Omental fat pad (tissue), 3 donors: ENCODE measurements at regions not wholly inside any gene's neighbourhood (a gene's known extent, or its start where the extent isn't known, plus 50 kb on each side); places are given as distances from the start of the nearest gene placed in this dataset.
"Not testable (repeated sequence)": the region's sequence is repeated elsewhere in the genome, so short reads cannot be mapped to it uniquely, and the experiment has no call there.

Experiments used
- ATAC-seq: fragments of 150-250 bp; one replicate; pipeline ENCODE4 v1.9.1; 2016; ENCODE audit warnings: mild to moderate bottlenecking, moderate library complexity; ENCODE audit not compliant: low FRiP score
- DNase-seq: peaks from one replicate; pipeline ENCODE4 v3.0.0-alpha.2; 2019; ENCODE audit warnings: low spot score
- CTCF ChIP-seq, 3 donors: fragments of 450-650 bp; IDR thresholded peaks; one replicate each; pipeline ENCODE4 v1.5.1; 2016 to 2017; ENCODE audit warnings: antibody characterized with exemption in 3 of 3, mild to moderate bottlenecking in 3 of 3, moderate library complexity in 2 of 3

GRCh38 chr11:57890521-57890920 is 128.9 kb downstream of the CTNND1 start:
- DNase-seq: no peak
- ATAC-seq: no peak
- TF ChIP-seq CTCF (IDR thresholded peaks at IDR 0.05): no peak

- DNase-seq, ATAC-seq: not testable (repeated sequence)
Measured at GRCh38 chr11:57893200-57893599, 130.5 kb upstream of the OR9Q1 start.

- no peak for TF ChIP-seq CTCF (IDR thresholded peaks at IDR 0.05)
- ATAC-seq (no peak), DNase-seq (no peak)
Measured at GRCh38 chr11:57896361-57897145, 127.1 kb upstream of the OR9Q1 start.

- no peak for TF ChIP-seq CTCF (IDR thresholded peaks at IDR 0.05)
- no peak for DNase-seq
- ATAC-seq: peak; percentile 68
Measured at GRCh38 chr11:57899378-57899777, 124.3 kb upstream of the OR9Q1 start.

GRCh38 chr11:57900320-57900719 is 123.4 kb upstream of the OR9Q1 start:
- DNase-seq: no peak
- TF ChIP-seq CTCF (IDR thresholded peaks at IDR 0.05): no peak
- no peak for ATAC-seq

- no peak for DNase-seq
- no peak for ATAC-seq
- TF ChIP-seq CTCF (IDR thresholded peaks at IDR 0.05): no peak
Measured at GRCh38 chr11:57901278-57901677, 122.4 kb upstream of the OR9Q1 start.

- ATAC-seq (no peak), DNase-seq (no peak)
- TF ChIP-seq CTCF (IDR thresholded peaks at IDR 0.05): no peak
Measured at GRCh38 chr11:57901756-57902155, 121.9 kb upstream of the OR9Q1 start.
